NCI-H226 (cell line): ENCODE measurements at regions not wholly inside any gene's neighbourhood (a gene's known extent, or its start where the extent isn't known, plus 50 kb on each side); places are given as distances from the start of the nearest gene placed in this dataset.
"Not testable (repeated sequence)": the region's sequence is repeated elsewhere in the genome, so short reads cannot be mapped to it uniquely, and the experiment has no call there.

Experiments used
- DNase-seq: peaks from one replicate; pipeline ENCODE4 v3.0.0-alpha.2; 2015

GRCh38 chr18:54662986-54663385 lies 71.9 kb downstream of the DYNAP start:
- DNase-seq: no peak

GRCh38 chr18:54669701-54670100 lies 78.7 kb downstream of the DYNAP start:
- DNase-seq: not testable (repeated sequence)

GRCh38 chr18:54671291-54671881 lies 80.3 kb downstream of the DYNAP start:
- no peak for DNase-seq

GRCh38 chr18:54672109-54672508 lies 81.1 kb downstream of the DYNAP start:
- DNase-seq: no peak

GRCh38 chr18:54672846-54673475 lies 81.9 kb downstream of the DYNAP start:
- DNase-seq: no peak

GRCh38 chr18:54673936-54674335 lies 82.9 kb downstream of the DYNAP start:
- DNase-seq: no peak

GRCh38 chr18:54675076-54675475 lies 84.0 kb downstream of the DYNAP start:
- DNase-seq: no peak

- peak; percentile 35 for DNase-seq
Measured at GRCh38 chr18:54679318-54680149, 88.5 kb downstream of the DYNAP start.

- no peak for DNase-seq
Measured at GRCh38 chr18:54684784-54685183, 93.7 kb downstream of the DYNAP start.

- no peak for DNase-seq
Measured at GRCh38 chr18:54689319-54689718, 98.3 kb downstream of the DYNAP start.

GRCh38 chr18:54690198-54690597 lies 99.2 kb downstream of the DYNAP start:
- DNase-seq: no peak

GRCh38 chr18:54692463-54692862 lies 101.4 kb downstream of the DYNAP start:
- DNase-seq: no peak

GRCh38 chr18:54696616-54697293 lies 105.7 kb downstream of the DYNAP start:
- no peak for DNase-seq

GRCh38 chr18:54700580-54700979 lies 109.5 kb downstream of the DYNAP start:
- no peak for DNase-seq

GRCh38 chr18:54702686-54703085 lies 111.6 kb downstream of the DYNAP start:
- DNase-seq: no peak

- no peak for DNase-seq
Measured at GRCh38 chr18:54710074-54710899, 118.0 kb upstream of the RAB27B start.

- DNase-seq: no peak
Measured at GRCh38 chr18:54710900-54711281, 117.4 kb upstream of the RAB27B start.

- peak; percentile 43 for DNase-seq
Measured at GRCh38 chr18:54712306-54712705, 116.0 kb upstream of the RAB27B start.

- no peak for DNase-seq
Measured at GRCh38 chr18:54712758-54713157, 115.5 kb upstream of the RAB27B start.

GRCh38 chr18:54713386-54713785 lies 114.9 kb upstream of the RAB27B start:
- DNase-seq: no peak

GRCh38 chr18:54714851-54715250 lies 113.4 kb upstream of the RAB27B start:
- DNase-seq: no peak

GRCh38 chr18:54716586-54716985 lies 111.7 kb upstream of the RAB27B start:
- DNase-seq: no peak
